Neural progenitor cell (in vitro differentiated cells): ENCODE measurements at regions not wholly inside any gene's neighbourhood (a gene's known extent, or its start where the extent isn't known, plus 50 kb on each side); places are given as distances from the start of the nearest gene placed in this dataset.

Experiments
- CTCF ChIP-seq: fragments of 200-600 bp; sonication (generic); IDR thresholded peaks from 2 replicates; pipeline ENCODE4 v1.5.1; 2017; ENCODE audit warnings: antibody characterized with exemption, mild to moderate bottlenecking
- EZH2 ChIP-seq: fragments of 200-600 bp; sonication (generic); IDR thresholded peaks from 2 replicates; pipeline ENCODE4 v1.6.1; 2017; ENCODE audit warnings: antibody characterized with exemption, mild to moderate bottlenecking, moderate library complexity
- EZH2phosphoT487 ChIP-seq: fragments of 200-600 bp; sonication (generic); IDR thresholded peaks from 2 replicates; pipeline ENCODE4 v1.6.1; 2017; ENCODE audit warnings: antibody characterized with exemption

- TF ChIP-seq CTCF (no peak), EZH2 (no peak), EZH2phosphoT487 (no peak)
Observed at GRCh38 chr2:75801234-75801982, 90.7 kb upstream of the GCFC2 start.
